ENCODE measurements at regions not wholly inside any gene's neighbourhood (a gene's known extent, or its start where the extent isn't known, plus 50 kb on each side); places are given as distances from the start of the nearest gene placed in this dataset.

DNA sequence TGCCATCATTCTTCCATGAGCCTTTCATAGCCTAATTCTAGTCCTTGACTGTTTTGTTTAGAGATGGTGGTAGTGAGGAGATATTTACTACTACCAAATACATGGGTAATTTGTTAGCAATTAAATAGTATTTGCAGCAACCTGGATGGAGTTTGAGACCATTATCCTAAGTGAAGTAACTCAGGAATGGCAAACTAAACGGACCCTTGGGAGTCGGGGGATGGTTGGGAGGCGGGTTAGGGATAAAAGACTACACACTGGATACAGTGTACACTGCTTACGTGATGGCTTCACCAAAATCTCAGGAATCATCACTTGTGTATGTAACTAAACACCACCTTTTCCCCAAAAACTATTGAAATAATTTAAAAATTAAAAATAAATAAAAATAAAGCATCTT lies 809.2 kb upstream of the ZNF608 start:
- H3K27me3 ChIP-seq, result no peaks in the 10 kb centered on the region
- TF ChIP-seq, protein P1, sequence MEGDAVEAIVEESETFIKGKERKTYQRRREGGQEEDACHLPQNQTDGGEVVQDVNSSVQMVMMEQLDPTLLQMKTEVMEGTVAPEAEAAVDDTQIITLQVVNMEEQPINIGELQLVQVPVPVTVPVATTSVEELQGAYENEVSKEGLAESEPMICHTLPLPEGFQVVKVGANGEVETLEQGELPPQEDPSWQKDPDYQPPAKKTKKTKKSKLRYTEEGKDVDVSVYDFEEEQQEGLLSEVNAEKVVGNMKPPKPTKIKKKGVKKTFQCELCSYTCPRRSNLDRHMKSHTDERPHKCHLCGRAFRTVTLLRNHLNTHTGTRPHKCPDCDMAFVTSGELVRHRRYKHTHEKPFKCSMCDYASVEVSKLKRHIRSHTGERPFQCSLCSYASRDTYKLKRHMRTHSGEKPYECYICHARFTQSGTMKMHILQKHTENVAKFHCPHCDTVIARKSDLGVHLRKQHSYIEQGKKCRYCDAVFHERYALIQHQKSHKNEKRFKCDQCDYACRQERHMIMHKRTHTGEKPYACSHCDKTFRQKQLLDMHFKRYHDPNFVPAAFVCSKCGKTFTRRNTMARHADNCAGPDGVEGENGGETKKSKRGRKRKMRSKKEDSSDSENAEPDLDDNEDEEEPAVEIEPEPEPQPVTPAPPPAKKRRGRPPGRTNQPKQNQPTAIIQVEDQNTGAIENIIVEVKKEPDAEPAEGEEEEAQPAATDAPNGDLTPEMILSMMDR (IDR thresholded peaks at IDR 0.05), result no peak
- TF ChIP-seq EZH2 (IDR thresholded peaks at IDR 0.05) (no peak), EZH2phosphoT487 (IDR thresholded peaks at IDR 0.05) (no peak)
- DNase-seq (ENCODE audit: low spot score), result no peak
- Mint-ChIP-seq H3K27me3 (ENCODE audit: insufficient read depth, low read depth) (peaks cover 5% of the 10 kb centered on the region), H3K36me3 (peaks cover 2% of the 10 kb centered on the region), H3K9me3 (no peaks in the 10 kb centered on the region), H3K4me3 (no peak overlapping the region), H3K27ac (no peak overlapping the region), H3K4me1 (peaks cover 33% of the 10 kb centered on the region)
- peaks cover 7% of the 10 kb centered on the region for H3F3A ChIP-seq (ENCODE audit: low read depth)
- H4K20me1 ChIP-seq (ENCODE audit: low read depth), result no peaks in the 10 kb centered on the region
- H3K9me3 ChIP-seq (ENCODE audit: low read depth), result no peaks in the 10 kb centered on the region
- no peak overlapping the region for H3K4me2 ChIP-seq
- no peak overlapping the region for H3K4me3 ChIP-seq
- no peak overlapping the region for H3K27ac ChIP-seq
- H2AFZ ChIP-seq (replicated peaks), result peak overlapping the region; percentile 9
- H3K79me2 ChIP-seq (ENCODE audit: low read depth), result no peaks in the 10 kb centered on the region
- H3K9ac ChIP-seq, result no peak overlapping the region
- peaks cover 24% of the 10 kb centered on the region for H3K4me1 ChIP-seq
- H3K36me3 ChIP-seq, result no peaks in the 10 kb centered on the region

DNA sequence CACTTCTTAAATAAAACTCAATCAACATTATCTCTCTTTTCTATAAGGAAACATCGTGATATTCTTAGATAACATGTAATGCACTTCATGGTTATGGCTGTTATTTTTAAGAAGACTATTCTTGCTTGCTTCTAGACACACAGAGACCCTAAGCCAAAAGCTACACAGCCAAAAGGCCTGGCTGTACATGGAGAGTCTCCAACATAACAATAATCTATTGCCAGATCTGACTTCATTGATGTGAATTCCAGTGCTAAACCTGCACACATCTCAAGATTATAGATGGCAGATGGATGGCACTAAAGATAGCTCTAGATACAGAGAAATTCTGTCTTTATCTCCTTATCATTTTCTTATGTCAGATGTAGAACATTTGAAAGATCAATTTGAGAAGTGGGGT lies 811.6 kb upstream of the ZNF608 start:
- no peaks in the 10 kb centered on the region for H4K20me1 ChIP-seq (ENCODE audit: low read depth)
- Mint-ChIP-seq H3K9me3 (no peaks in the 10 kb centered on the region), H3K4me3 (no peak overlapping the region), H3K36me3 (peaks cover 2% of the 10 kb centered on the region), H3K4me1 (peaks cover 18% of the 10 kb centered on the region), H3K27ac (no peak overlapping the region), H3K27me3 (ENCODE audit: insufficient read depth, low read depth) (peaks cover 3% of the 10 kb centered on the region)
- H3F3A ChIP-seq (ENCODE audit: low read depth), result peaks cover 7% of the 10 kb centered on the region
- no peak overlapping the region for H3K9ac ChIP-seq
- TF ChIP-seq EZH2 (IDR thresholded peaks at IDR 0.05) (no peak), EZH2phosphoT487 (IDR thresholded peaks at IDR 0.05) (no peak)
- TF ChIP-seq, protein P1 (IDR thresholded peaks at IDR 0.05), result no peak
- H3K27me3 ChIP-seq, result no peaks in the 10 kb centered on the region
- H3K27ac ChIP-seq, result no peak overlapping the region
- H2AFZ ChIP-seq (replicated peaks), result no peak overlapping the region
- no peak overlapping the region for H3K4me3 ChIP-seq
- H3K9me3 ChIP-seq (ENCODE audit: low read depth), result no peaks in the 10 kb centered on the region
- peaks cover 24% of the 10 kb centered on the region for H3K4me1 ChIP-seq
- no peak overlapping the region for H3K4me2 ChIP-seq
- H3K36me3 ChIP-seq, result no peaks in the 10 kb centered on the region
- H3K79me2 ChIP-seq (ENCODE audit: low read depth), result no peaks in the 10 kb centered on the region
- no peak for DNase-seq (ENCODE audit: low spot score)

DNA sequence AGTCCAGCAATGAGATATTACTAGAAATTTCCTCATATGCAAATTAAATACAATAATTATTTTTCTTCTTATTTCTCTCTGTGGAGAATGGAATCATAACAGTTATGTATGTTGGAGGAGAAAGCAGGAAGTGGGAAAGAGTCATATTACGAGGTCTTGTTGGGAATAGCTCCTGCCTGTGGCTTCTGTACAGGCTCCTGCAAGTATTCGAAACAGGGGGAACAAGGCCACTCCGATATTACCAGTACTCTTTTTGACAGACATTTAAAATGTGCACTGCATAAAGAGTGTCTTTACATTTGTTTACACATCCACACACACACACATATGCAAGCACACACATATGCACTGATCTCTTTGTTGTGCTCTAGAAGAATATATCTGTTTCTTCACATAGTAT lies 812.0 kb upstream of the ZNF608 start:
- Histone ChIP-seq H4K20me1 (ENCODE audit: low read depth) (no peaks in the 10 kb centered on the region), H3K27me3 (no peaks in the 10 kb centered on the region), H3K27ac (no peak overlapping the region), H2AFZ (replicated peaks) (no peak overlapping the region), H3K4me3 (no peak overlapping the region), H3K79me2 (ENCODE audit: low read depth) (no peaks in the 10 kb centered on the region), H3K9me3 (ENCODE audit: low read depth) (no peaks in the 10 kb centered on the region), H3K4me2 (no peak overlapping the region), H3K4me1 (peaks cover 24% of the 10 kb centered on the region), H3F3A (ENCODE audit: low read depth) (peaks cover 7% of the 10 kb centered on the region), H3K36me3 (no peaks in the 10 kb centered on the region), H3K9ac (no peak overlapping the region)
- peaks cover 2% of the 10 kb centered on the region for H3K36me3 Mint-ChIP-seq
- DNase-seq (ENCODE audit: low spot score), result no peak
- H3K4me1 Mint-ChIP-seq, result peaks cover 16% of the 10 kb centered on the region
- no peak overlapping the region for H3K27ac Mint-ChIP-seq
- no peak overlapping the region for H3K4me3 Mint-ChIP-seq
- H3K27me3 Mint-ChIP-seq (ENCODE audit: insufficient read depth, low read depth), result peaks cover 3% of the 10 kb centered on the region
- TF ChIP-seq EZH2 (IDR thresholded peaks at IDR 0.05), result no peak
- TF ChIP-seq EZH2phosphoT487 (IDR thresholded peaks at IDR 0.05), result no peak
- TF ChIP-seq, protein P1 (IDR thresholded peaks at IDR 0.05), result no peak
- H3K9me3 Mint-ChIP-seq, result no peaks in the 10 kb centered on the region
